Retinal pigment epithelial cell (primary cell): ENCODE measurements at regions not wholly inside any gene's neighbourhood (a gene's known extent, or its start where the extent isn't known, plus 50 kb on each side); places are given as distances from the start of the nearest gene placed in this dataset.
A peak's percentile ranks its signal among the peaks of the same experiment; 100 is the strongest.

Source experiments
- DNase-seq: peaks from one replicate; pipeline ENCODE4 v3.0.0-alpha.2; 2010; ENCODE audit warnings: low read depth
- H3K4me3 ChIP-seq: 2 replicates; pipeline ENCODE4 v1.5.1; 2011; ENCODE audit warnings: mild to moderate bottlenecking, low read length, control low read depth, moderate library complexity
- CTCF ChIP-seq: conservative IDR thresholded peaks from 2 replicates; pipeline ENCODE4 v1.5.1; 2011; ENCODE audit warnings: low read depth, low read length, control low read depth, inconsistent platforms

GRCh38 chr1:200307755-200308066, 102.1 kb downstream of the ZNF281 start:
- no peak for TF ChIP-seq CTCF
- no peak overlapping the region for H3K4me3 ChIP-seq
- no peak for DNase-seq

GRCh38 chr1:200306944-200307754, 102.7 kb downstream of the ZNF281 start:
- peak; percentile 84 for TF ChIP-seq CTCF
- DNase-seq = no peak
- no peak overlapping the region for H3K4me3 ChIP-seq

GRCh38 chr1:200305806-200306205, 104.0 kb downstream of the ZNF281 start:
- DNase-seq = no peak
- H3K4me3 ChIP-seq = no peak overlapping the region
- no peak for TF ChIP-seq CTCF

- H3K4me3 ChIP-seq = no peak overlapping the region
- TF ChIP-seq CTCF = no peak
- no peak for DNase-seq
Measured at GRCh38 chr1:200304171-200304570, 105.7 kb downstream of the ZNF281 start.

GRCh38 chr1:200302921-200303290, 106.9 kb downstream of the ZNF281 start:
- no peak for TF ChIP-seq CTCF
- DNase-seq = no peak
- H3K4me3 ChIP-seq = peak overlapping the region; percentile 64

- no peak for DNase-seq
- peak overlapping the region; percentile 64 for H3K4me3 ChIP-seq
- peak; percentile 18 for TF ChIP-seq CTCF
Measured at GRCh38 chr1:200302192-200302920, 107.5 kb downstream of the ZNF281 start.

DNA sequence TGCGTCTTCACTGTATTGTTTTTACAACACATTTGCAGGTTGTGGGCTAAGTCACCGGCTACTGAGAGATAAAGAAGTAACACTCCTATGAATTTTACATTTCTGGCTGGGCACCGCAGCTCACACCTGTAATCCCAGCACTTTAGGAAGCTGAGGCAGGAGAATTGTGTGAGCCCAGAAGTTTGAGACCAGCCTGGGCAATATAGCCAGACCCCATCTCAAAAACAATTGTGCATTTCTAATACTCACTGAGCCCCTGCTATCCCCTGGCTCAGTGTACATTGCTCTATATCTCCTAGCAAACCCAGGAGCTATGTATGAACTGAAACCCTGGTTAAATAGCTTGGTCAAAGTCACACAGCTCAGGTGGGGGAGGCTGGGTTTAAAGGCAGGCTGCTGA, 108.7 kb downstream of the ZNF281 start:
- DNase-seq = no peak
- no peak for TF ChIP-seq CTCF
- H3K4me3 ChIP-seq = no peak overlapping the region
